Globus pallidus (tissue), 1 donor: ENCODE measurements at regions not wholly inside any gene's neighbourhood (a gene's known extent, or its start where the extent isn't known, plus 50 kb on each side); places are given as distances from the start of the nearest gene placed in this dataset.
"Not testable (repeated sequence)": the region's sequence is repeated elsewhere in the genome, so short reads cannot be mapped to it uniquely, and the experiment has no call there.

Experiments used
- DNase-seq: peaks from one replicate; pipeline ENCODE4 v3.0.0-alpha.2; 2015; ENCODE audit warnings: low spot score

- DNase-seq, result no peak
These were observed 478.4 kb downstream of the BRD1 start for GRCh38 chr22:49349181-49349835.

- DNase-seq, result no peak
These were observed 479.0 kb downstream of the BRD1 start for GRCh38 chr22:49348631-49349030.

- DNase-seq, result no peak
These were observed 480.3 kb downstream of the BRD1 start for GRCh38 chr22:49347376-49347775.

GRCh38 chr22:49345896-49346295 is 481.8 kb downstream of the BRD1 start:
- DNase-seq, result no peak

DNA sequence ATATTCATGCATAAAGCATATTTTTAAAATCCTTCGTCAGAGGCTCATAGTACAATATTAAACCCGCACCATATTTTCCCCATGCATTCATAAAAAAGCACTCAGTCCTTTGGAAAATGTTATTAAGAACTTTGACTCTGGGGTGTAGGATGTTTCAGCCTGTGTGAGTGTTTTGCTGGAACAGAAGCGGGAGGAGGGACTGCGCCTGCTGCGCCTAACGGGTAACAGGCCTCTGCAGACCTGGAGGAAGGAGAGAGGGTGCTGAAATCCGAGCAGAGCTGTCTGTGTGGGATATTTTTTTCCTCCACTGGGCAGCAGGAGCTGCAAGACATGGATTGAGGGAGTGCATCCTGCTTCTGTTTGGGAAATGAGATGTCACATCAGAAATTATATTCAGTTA is 483.0 kb downstream of the BRD1 start:
- no peak for DNase-seq

DNA sequence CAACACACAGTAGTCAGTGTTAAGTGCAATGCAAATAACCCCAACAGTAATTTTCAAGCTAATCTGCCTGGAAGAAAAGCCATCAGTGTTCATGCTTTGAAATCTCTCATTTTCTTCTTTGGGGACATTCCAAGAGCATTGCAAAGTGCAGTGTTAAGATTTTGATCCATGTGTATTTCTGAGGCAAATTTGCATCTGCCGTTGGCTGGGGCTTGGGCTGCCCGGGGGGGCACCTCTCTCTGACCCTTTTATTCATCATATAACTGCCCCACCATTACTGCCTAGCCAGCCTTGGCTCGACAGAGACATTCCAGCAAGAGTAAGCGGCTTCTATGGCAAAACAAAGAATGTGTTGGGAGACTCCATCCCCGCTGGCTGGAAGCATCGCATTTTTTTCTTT is 483.5 kb downstream of the BRD1 start:
- peak; percentile 25 for DNase-seq

GRCh38 chr22:49340406-49340805 is 487.3 kb downstream of the BRD1 start:
- DNase-seq, result no peak

DNA sequence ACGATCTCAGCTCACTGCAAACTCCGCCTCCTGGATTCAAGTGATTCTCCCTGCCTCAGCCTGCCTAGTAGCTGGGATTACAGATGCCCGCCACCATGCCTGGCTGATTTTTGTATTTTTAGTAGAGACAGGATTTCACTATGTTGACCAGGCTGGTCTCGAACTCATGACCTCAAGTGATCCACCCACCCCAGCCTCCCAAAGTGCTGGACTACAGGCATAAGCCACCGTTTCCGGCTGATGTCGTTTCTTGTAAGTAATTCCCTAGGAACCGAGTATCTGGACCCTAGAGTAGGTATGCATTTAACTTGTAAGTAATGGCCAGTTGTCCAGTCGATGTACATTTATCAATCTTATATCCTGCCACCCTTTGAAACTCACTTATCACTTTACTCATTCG is 491.2 kb downstream of the BRD1 start:
- not testable (repeated sequence) for DNase-seq

DNA sequence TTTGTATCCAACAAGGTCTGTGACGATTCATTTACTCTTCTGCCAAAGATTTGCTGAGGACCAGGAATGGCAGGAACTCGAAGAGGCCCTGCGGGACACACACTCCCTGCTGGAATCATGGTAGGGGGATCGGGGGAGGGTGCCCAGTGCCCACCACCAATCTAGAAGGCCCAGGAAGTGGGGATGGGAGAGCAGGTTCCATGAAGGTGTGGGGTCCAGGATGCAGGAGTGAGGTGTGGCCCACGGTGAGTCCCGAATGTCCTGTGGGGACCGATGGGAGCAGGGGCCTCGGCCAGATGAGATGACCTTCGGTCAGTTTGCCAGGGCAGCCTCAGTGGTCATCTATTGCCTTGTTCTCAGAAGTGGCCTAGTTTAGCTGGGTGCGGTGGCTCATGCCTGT is 492.7 kb downstream of the BRD1 start:
- no peak for DNase-seq

DNA sequence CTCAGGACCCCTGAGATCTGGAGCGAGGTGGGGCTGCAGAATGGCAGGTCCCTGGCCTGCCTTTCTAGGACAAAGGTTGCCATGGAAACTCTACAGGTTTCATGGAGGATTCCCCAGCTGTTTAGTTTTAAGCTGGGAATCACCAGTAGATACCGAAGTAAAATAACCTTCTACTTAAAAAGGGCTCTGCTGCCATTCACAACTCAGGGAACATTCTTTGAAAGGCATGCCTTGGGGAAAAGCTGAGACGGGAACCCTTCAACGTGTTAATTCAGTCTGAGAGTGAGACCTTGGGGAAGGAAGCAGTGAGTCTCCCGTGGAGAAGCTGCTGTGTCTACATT is 493.3 kb downstream of the BRD1 start:
- DNase-seq, result no peak

GRCh38 chr22:49333206-49333605 is 494.5 kb downstream of the BRD1 start:
- DNase-seq, result no peak

DNA sequence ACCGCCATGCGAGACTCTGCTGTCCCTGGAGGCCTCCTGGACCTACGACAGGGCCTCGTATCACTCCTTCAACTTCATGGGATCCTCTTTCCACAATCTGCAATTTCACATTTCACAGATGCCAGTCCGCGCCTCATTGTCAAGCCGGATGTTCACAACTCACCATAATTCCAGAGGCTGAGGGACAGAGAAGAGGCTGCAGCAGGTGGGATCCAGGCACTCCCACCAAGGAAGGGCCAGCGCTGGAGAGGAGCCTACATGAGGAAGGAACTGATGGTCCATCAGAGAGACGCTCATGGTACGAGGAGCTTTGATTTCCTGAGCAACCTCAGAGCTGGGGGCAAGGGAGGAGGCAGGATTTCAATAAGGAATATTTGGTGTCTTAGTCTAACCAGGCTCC is 495.0 kb downstream of the BRD1 start:
- no peak for DNase-seq

DNA sequence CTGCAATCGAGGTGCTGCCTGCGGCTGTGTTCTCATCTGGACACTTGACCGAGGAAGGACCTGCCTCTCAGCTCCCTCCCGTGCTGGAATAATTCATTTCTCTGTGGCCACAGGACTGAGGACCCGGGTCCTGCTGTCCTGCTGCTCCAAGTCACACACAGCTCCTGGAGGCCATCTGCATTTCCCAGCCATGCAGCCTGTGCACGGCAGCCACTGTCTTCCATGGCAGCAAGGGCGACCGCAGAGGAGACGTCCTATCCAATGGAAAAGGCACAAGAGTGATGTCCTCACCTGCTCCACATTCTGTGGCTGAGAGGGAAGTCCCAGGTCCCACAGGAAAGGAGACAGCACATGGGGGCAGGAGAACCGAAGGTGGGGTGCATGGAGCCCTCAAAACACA is 495.8 kb downstream of the BRD1 start:
- DNase-seq, result no peak

- no peak for DNase-seq
These were observed 496.4 kb downstream of the BRD1 start for GRCh38 chr22:49331223-49331815.

DNA sequence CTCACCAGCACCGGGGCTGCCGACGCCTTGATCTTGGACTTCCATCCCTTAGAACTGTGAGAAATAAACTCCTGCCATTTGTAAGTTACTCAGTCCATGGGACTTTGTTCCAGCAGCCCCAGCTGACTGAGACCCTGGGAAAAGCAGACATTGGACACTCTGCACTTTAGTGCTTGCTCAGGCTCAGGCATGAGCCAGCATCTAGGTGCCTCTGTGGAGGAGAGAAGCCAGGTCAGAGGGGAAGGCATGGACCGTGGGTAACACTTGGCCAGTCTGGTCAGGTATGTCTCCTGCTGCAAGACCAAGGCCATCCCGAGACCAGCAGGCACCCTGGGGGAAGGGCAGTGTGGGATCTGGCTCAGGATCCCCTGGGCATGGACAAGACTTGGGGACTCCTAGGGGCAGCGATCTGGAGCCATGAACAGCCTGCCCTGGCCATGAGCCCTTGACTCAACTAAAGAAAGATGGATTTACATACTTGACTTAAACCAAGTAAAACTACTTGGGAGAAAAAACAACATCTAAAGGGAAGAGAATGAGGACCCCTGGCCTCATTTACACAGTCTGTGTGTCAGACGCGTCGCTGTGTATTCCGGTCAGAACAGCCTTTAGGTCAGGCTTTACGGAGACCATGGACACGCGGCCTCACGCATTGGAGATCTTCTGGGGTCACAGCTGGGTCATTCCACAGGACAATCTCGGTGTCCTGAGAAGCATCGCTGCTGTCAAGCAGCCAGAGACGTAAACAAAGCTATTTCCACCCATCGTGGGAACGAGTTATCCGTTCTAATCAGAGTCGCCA is 497.1 kb downstream of the BRD1 start:
- no peak for DNase-seq

DNA sequence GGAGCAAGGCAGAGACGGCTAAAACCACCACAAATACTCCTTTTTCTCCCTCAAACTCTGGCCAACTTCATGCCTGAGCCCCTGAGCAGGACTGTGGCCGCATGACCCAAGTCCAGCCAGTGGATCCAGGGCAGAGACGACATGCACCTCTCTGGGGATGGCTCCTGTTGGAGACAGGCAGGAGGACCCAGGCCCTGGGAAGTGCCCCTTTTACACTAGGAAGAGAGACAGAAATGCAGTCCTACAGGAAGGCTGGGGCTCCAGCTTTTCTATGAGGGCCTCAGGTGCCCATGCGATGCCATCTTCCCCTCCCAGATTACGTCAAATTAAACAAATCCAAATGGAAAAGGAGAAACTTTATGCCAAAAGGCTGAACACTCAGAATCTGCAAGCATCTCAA is 498.0 kb downstream of the BRD1 start:
- DNase-seq, result no peak

DNA sequence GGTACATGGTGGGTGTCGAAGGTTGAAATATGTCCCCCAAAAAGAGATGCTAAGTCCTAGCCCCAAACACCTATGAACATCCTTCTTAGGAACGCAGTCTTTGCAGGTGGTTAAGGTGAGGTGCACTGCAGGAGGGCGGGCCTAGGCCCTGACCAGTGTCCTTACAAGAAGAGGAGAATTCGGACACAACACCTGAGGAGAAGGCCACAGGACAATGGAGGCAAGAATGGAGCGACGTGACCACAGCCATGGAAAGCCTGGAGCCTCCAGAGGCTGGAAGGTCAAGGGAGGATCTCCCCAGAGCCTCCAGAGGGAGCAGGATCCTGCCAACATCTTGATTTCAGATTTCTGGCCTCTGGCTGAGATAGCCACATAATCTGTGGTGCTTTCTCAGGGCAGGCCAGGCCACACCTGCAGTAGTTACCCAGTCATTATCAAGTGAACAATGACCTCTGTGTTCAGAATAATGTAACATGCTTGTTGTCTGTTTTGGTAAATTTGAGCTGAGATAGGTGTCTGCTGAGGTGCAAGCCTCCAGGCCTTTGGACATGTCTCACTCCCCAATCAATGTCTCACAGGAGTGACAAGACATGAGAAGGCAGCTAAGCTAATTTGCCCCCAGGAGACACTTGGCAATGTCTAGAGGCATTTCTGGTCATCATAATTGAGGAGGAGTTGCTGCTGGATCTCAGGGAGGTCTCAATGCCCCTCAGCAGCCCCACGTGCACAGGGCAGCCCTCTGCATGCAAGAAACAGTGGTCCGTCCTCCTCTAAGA is 498.9 kb downstream of the BRD1 start:
- no peak for DNase-seq

- no peak for DNase-seq
These were observed 499.6 kb downstream of the BRD1 start for GRCh38 chr22:49328118-49328475.

GRCh38 chr22:49327411-49328117 is 500.1 kb downstream of the BRD1 start:
- no peak for DNase-seq

DNA sequence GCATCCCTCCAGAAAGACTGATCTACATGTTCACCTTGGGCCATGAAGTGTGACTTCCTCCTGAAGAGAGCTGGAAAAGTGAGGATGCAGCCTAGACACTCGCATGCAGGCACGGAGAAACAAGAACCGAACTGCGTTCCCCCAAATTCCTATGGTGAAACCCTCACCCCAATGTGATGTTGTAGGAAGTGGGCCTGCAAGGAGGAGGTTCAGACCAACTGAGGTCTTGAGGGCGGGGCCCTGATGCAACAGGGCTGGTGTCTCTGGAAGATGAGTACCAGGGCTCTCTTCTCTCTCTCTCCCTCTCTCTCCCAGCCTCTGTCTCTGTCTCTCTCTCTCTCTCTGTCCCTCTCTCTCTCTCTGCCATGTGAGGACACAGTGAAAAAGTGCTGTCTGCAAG is 501.1 kb downstream of the BRD1 start:
- DNase-seq, result no peak

DNA sequence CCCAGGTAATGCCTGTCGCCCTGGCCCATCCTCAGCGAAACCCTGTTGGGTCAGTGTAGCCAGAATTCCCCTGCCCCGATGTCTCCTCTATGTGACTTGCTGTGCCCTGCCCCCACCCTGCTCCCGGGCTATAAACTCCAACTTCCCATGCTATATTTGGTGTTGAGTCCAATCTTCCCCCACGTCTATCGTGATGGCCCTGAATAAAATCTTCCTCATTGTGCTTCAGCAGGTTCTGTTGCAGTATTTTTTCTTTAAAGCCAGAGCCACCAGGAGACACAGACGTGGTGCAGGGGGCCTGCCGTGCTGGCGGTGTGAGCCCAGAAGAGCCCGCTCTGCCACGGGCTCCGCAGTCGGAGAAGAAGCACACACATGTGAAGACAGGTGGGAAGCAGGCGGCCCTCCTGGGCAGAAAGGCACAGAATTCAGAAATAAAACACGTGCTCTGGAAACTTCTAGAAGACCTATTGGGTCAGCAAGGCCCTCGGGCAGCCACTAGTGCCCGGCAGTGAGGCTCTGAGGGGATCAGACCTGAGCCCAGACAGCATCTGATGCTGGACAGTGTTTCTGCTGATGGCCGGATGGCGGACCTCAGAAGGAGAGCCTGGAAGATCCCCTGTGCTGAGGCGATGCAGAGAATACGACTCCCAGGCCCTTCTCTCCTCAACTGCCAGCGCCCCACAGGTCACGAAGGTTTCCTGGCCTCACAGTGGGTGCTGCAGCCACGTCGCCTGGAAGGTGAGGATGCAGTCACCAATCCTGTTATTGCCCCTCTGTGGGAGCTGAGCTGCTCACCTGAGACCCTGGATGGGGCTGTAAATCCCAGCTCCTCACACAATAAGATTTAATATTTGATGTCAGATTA is 501.9 kb downstream of the BRD1 start:
- DNase-seq, result no peak
